Astrocyte (in vitro differentiated cells and primary cell): ENCODE measurements at regions not wholly inside any gene's neighbourhood (a gene's known extent, or its start where the extent isn't known, plus 50 kb on each side); places are given as distances from the start of the nearest gene placed in this dataset.

Experiments
- EZH2 ChIP-seq: IDR thresholded peaks from 2 replicates; pipeline ENCODE4 v1.6.1; 2012; ENCODE audit warnings: mild to moderate bottlenecking, low read length, inconsistent platforms; ENCODE audit not compliant: insufficient read depth
- TF ChIP-seq, protein P1 (sequence below): IDR thresholded peaks from 2 replicates; pipeline ENCODE4 v1.5.1; 2011; ENCODE audit warnings: low read depth, mild to moderate bottlenecking, inconsistent platforms, low read length, moderate library complexity; ENCODE audit not compliant: insufficient read depth

DNA sequence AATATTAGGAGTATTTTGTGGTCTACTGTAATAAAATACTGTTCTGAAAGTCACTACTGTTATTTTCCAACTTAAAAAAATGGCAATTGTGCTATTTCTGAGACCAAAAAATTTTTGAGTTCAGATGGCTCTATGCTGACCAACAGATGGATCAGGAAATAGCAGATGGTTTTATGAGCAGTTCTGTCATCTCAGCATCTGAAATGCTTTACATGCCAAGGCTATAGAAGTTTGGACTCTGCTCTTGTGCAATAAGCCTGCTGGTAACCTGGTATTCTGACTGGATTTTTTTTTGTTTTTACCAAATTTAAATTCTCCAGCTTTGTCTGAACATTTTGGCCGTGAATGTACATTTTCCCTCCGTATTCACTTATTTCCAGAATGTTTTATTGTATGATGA lies 1127.5 kb downstream of the GRIK2 start:
- TF ChIP-seq, protein P1, sequence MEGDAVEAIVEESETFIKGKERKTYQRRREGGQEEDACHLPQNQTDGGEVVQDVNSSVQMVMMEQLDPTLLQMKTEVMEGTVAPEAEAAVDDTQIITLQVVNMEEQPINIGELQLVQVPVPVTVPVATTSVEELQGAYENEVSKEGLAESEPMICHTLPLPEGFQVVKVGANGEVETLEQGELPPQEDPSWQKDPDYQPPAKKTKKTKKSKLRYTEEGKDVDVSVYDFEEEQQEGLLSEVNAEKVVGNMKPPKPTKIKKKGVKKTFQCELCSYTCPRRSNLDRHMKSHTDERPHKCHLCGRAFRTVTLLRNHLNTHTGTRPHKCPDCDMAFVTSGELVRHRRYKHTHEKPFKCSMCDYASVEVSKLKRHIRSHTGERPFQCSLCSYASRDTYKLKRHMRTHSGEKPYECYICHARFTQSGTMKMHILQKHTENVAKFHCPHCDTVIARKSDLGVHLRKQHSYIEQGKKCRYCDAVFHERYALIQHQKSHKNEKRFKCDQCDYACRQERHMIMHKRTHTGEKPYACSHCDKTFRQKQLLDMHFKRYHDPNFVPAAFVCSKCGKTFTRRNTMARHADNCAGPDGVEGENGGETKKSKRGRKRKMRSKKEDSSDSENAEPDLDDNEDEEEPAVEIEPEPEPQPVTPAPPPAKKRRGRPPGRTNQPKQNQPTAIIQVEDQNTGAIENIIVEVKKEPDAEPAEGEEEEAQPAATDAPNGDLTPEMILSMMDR = no peak
- no peak for TF ChIP-seq EZH2
